Neural progenitor cell (in vitro differentiated cells): ENCODE measurements at regions not wholly inside any gene's neighbourhood (a gene's known extent, or its start where the extent isn't known, plus 50 kb on each side); places are given as distances from the start of the nearest gene placed in this dataset.

Source experiments
- CTCF ChIP-seq: fragments of 200-600 bp; sonication (generic); IDR thresholded peaks from 2 replicates; pipeline ENCODE4 v1.5.1; 2017; ENCODE audit warnings: antibody characterized with exemption, mild to moderate bottlenecking
- EZH2 ChIP-seq: fragments of 200-600 bp; sonication (generic); IDR thresholded peaks from 2 replicates; pipeline ENCODE4 v1.6.1; 2017; ENCODE audit warnings: antibody characterized with exemption, mild to moderate bottlenecking, moderate library complexity

- TF ChIP-seq EZH2 (no peak), CTCF (no peak)
Observed at GRCh38 chr6:91497770-91498169, 910.9 kb upstream of the MAP3K7 start.
